GM12878 (cell line): ENCODE measurements at regions not wholly inside any gene's neighbourhood (a gene's known extent, or its start where the extent isn't known, plus 50 kb on each side); places are given as distances from the start of the nearest gene placed in this dataset.

Experiments
- ATAC-seq: fragments of 200-7000 bp; cut with Tn5 transposase; 3 replicates; pipeline ENCODE4 v1.9.1; 2020; ENCODE audit warnings: mild to moderate bottlenecking, moderate library complexity
- BruUV-seq: library from RNA; stranded (reverse); fragments of 400-500 nt; replicated peaks from 2 replicates; lab custom pipeline; 2021; lab: Mats Ljungman, UMichigan
- CTCF ChIA-PET: fragments of 300-600 bp; sonication (Branson Sonifier 250); formaldehyde crosslinking; extraction: SDS; loops from one replicate; lab custom pipeline; 2021; ENCODE audit warnings: inconsistent platforms; lab: Yijun Ruan, JAX
- POLR2A ChIA-PET: fragments of 350-600 bp; formaldehyde crosslinking; extraction: SDS; loops from one replicate; lab custom pipeline; 2021; ENCODE audit warnings: inconsistent platforms; lab: Charles Lee
- RAD21 ChIA-PET: fragments of 300-600 bp; sonication (Branson Sonifier 250); formaldehyde crosslinking; loops from one replicate; lab custom pipeline; 2023; ENCODE audit warnings: antibody characterized with exemption; ENCODE audit not compliant: unreplicated experiment; lab: Charles Lee
- SMC1A ChIA-PET: fragments of 300-600 bp; sonication (Branson Sonifier 250); formaldehyde crosslinking; loops from one replicate; lab custom pipeline; 2023; ENCODE audit not compliant: unreplicated experiment, uncharacterized antibody; lab: Charles Lee
- DNase-seq: peaks from one replicate; pipeline ENCODE4 v3.0.0-alpha.2; 2011; ENCODE audit warnings: low read depth, low spot score
- FAIRE-seq: peaks from 3 replicates; lab custom pipeline; 2011; peaks lifted over from hg19 to GRCh38; lab: Jason Lieb, UNC
- H2AFZ ChIP-seq: 2 replicates; pipeline ENCODE4 v1.6.0; 2011; ENCODE audit warnings: low read depth, low read length, control low read depth; ENCODE audit not compliant: control insufficient read depth
- H3K27ac ChIP-seq: 2 replicates; pipeline ENCODE4 v1.5.1; 2011; ENCODE audit warnings: control low read depth; ENCODE audit not compliant: control insufficient read depth, insufficient read depth
- H3K27me3 ChIP-seq, 2 experiments: replicated peaks in 1 of 2; 2 replicates each; pipeline versions ENCODE4 v1.6.0 to v1.6.1; 2011; ENCODE audit warnings: low read length in 1 of 2; ENCODE audit not compliant: control insufficient read depth in 2 of 2, insufficient read depth in 2 of 2
- H3K36me3 ChIP-seq, 2 experiments: 2 replicates each; pipeline ENCODE4 v1.5.1; 2011; ENCODE audit warnings: low read length in 1 of 2; ENCODE audit not compliant: control insufficient read depth in 2 of 2, insufficient read depth in 2 of 2
- H3K4me1 ChIP-seq: 2 replicates; pipeline ENCODE4 v1.6.1; 2011; ENCODE audit warnings: mild to moderate bottlenecking, low read length, moderate library complexity, mixed read lengths; ENCODE audit not compliant: control insufficient read depth, insufficient read depth
- H3K4me2 ChIP-seq: 2 replicates; pipeline ENCODE4 v1.6.0; 2011; ENCODE audit warnings: control low read depth; ENCODE audit not compliant: control insufficient read depth, insufficient read depth
- H3K4me3 ChIP-seq: fragments of 200-600 bp; sonication (generic); 2 replicates; pipeline ENCODE4 v1.5.1; 2016
- H3K79me2 ChIP-seq: 2 replicates; pipeline ENCODE4 v1.6.0; 2011; ENCODE audit warnings: low read length; ENCODE audit not compliant: control insufficient read depth, insufficient read depth
- H3K9ac ChIP-seq: 2 replicates; pipeline ENCODE4 v1.8.0; 2011; ENCODE audit warnings: low read length, control low read depth, mixed read lengths; ENCODE audit not compliant: control insufficient read depth, insufficient read depth
- H3K9me3 ChIP-seq: replicated peaks from 3 replicates; pipeline ENCODE4 v1.5.1; 2011; ENCODE audit warnings: mild to moderate bottlenecking, low read length; ENCODE audit not compliant: control insufficient read depth, insufficient read depth
- H4K20me1 ChIP-seq: 2 replicates; pipeline ENCODE4 v1.6.0; 2011; ENCODE audit not compliant: control insufficient read depth, insufficient read depth
- ATF3 ChIP-seq: IDR thresholded peaks from 2 replicates; pipeline ENCODE4 v1.6.1; 2011; ENCODE audit warnings: low read depth, mild to moderate bottlenecking, low read length, moderate library complexity, borderline replicate concordance; ENCODE audit errors: extremely low read depth
- CTCF ChIP-seq, 3 experiments: IDR thresholded peaks in 2 of 3; conservative IDR thresholded peaks in 1 of 3; 2 replicates each; pipeline ENCODE4 v1.5.1; 2011; ENCODE audit warnings: low read depth in 3 of 3, low read length in 3 of 3, mild to moderate bottlenecking in 3 of 3, control low read depth in 2 of 3, moderate library complexity in 2 of 3, inconsistent platforms in 1 of 3, mixed read lengths in 1 of 3; ENCODE audit not compliant: control insufficient read depth in 2 of 3, insufficient read depth in 1 of 3; ENCODE audit errors: extremely low read depth in 1 of 3
- GATAD2B ChIP-seq: fragments of 450-650 bp; conservative IDR thresholded peaks from 2 replicates; pipeline ENCODE4 v1.6.1; 2017; ENCODE audit warnings: low read depth, mild to moderate bottlenecking, moderate library complexity
- IKZF2 ChIP-seq, 2 experiments: fragments of 450-650 bp; IDR thresholded peaks; 2 replicates each; pipeline ENCODE4 v1.6.1; 2017; ENCODE audit warnings: mild to moderate bottlenecking in 2 of 2, moderate library complexity in 2 of 2
- JUNB ChIP-seq: IDR thresholded peaks from 2 replicates; pipeline ENCODE4 v1.6.1; 2016; ENCODE audit warnings: antibody characterized with exemption, mild to moderate bottlenecking
- JUND ChIP-seq: IDR thresholded peaks from 2 replicates; pipeline ENCODE4 v1.6.1; 2012; ENCODE audit warnings: low read depth, mild to moderate bottlenecking, low read length, improper control_type of control experiment, moderate library complexity
- KAT2A ChIP-seq: conservative IDR thresholded peaks from 2 replicates; pipeline ENCODE4 v1.6.1; 2011; ENCODE audit warnings: low read depth, low read length; ENCODE audit not compliant: control insufficient read depth
- MTA2 ChIP-seq: fragments of 450-650 bp; IDR thresholded peaks from 2 replicates; pipeline ENCODE4 v1.6.1; 2016; ENCODE audit warnings: low read depth, mild to moderate bottlenecking, moderate library complexity
- MYB ChIP-seq: fragments of 150-350 bp; IDR thresholded peaks from 2 replicates; pipeline ENCODE4 v1.6.1; 2014; ENCODE audit warnings: mild to moderate bottlenecking, low read depth, low read length, borderline replicate concordance
- NBN ChIP-seq: fragments of 450-650 bp; IDR thresholded peaks from 2 replicates; pipeline ENCODE4 v1.6.1; 2016
- NFYB ChIP-seq: IDR thresholded peaks from 2 replicates; pipeline ENCODE4 v1.6.1; 2011; ENCODE audit warnings: low read depth, mild to moderate bottlenecking, low read length, improper control_type of control experiment, moderate library complexity; ENCODE audit not compliant: insufficient read depth
- NRF1 ChIP-seq: conservative IDR thresholded peaks from 2 replicates; pipeline ENCODE4 v1.6.1; 2011; ENCODE audit warnings: mild to moderate bottlenecking, low read depth, low read length, improper control_type of control experiment
- POLR2A ChIP-seq: IDR thresholded peaks from 2 replicates; pipeline ENCODE4 v1.6.1; 2011; ENCODE audit warnings: low read depth, mild to moderate bottlenecking, low read length
- POLR2AphosphoS2 ChIP-seq: IDR thresholded peaks from 2 replicates; pipeline ENCODE4 v1.6.1; 2011; ENCODE audit warnings: low read depth, mild to moderate bottlenecking, low read length, improper control_type of control experiment, moderate library complexity
- RB1 ChIP-seq: fragments of 450-650 bp; formaldehyde crosslinking; IDR thresholded peaks from 2 replicates; pipeline ENCODE4 v1.6.1; 2017; ENCODE audit warnings: mild to moderate bottlenecking, borderline replicate concordance
- RFX5 ChIP-seq: IDR thresholded peaks from 2 replicates; pipeline ENCODE4 v1.6.1; 2011; ENCODE audit warnings: low read depth, low read length, improper control_type of control experiment
- SPI1 ChIP-seq: IDR thresholded peaks from 2 replicates; pipeline ENCODE4 v1.6.1; 2011; ENCODE audit warnings: low read depth, mild to moderate bottlenecking, low read length, moderate library complexity, borderline replicate concordance; ENCODE audit not compliant: insufficient read depth
- SREBF1 ChIP-seq: IDR thresholded peaks from 2 replicates; pipeline ENCODE4 v1.6.1; 2012; ENCODE audit warnings: mild to moderate bottlenecking, low read length
- TCF7 ChIP-seq: IDR thresholded peaks from 2 replicates; pipeline ENCODE4 v1.6.1; 2014; ENCODE audit warnings: antibody characterized with exemption, borderline replicate concordance
- YBX1 ChIP-seq: fragments of 450-650 bp; IDR thresholded peaks from 2 replicates; pipeline ENCODE4 v1.6.1; 2016; ENCODE audit warnings: antibody characterized with exemption
- WGBS: methylation state at CpG from one replicate; pipeline ENCODE4 v1.1.6; 2016; ENCODE audit warnings: low lambda C conversion rate; ENCODE audit not compliant: insufficient replicate concordance, insufficient coverage; ENCODE audit errors: missing lambda C conversion rate; 5-methylcytosine and 5-hydroxymethylcytosine counted together
- in situ Hi-C: fragments of 300-500 bp; cut with MboI; formaldehyde crosslinking; loops from 9 replicates; pipeline ENCODE4 v1.14.3; 2018; ENCODE audit warnings: mixed read lengths
- intact Hi-C: fragments of 100-400 bp; cut with micrococcal nuclease; formaldehyde crosslinking; loops from one replicate; pipeline ENCODE4 v1.14.2; 2022; ENCODE audit not compliant: unreplicated experiment

- TF ChIP-seq RB1 = no peak
Observed at GRCh38 chr2:45257820-45258219, 248.6 kb upstream of the SIX2 start (continued).

GRCh38 chr2:45256867-45257641 is 247.8 kb upstream of the SIX2 start:
- in situ Hi-C loops (no loop called here), intact Hi-C loops (no loop called here)
- no peaks in the 10 kb centered on the region for H3K79me2 ChIP-seq
- H3K4me3 ChIP-seq = no peak overlapping the region
- H3K4me2 ChIP-seq = no peak overlapping the region
- no peaks in the 10 kb centered on the region; a peak in 3 of 4 replicates for H3K27me3 ChIP-seq
- ATAC-seq = no peak
- ChIA-PET SMC1A (no interaction called here), CTCF (no interaction called here), POLR2A (no interaction called here), RAD21 (no interaction called here)
- DNase-seq = no peak
- H3K36me3 ChIP-seq = no peaks in the 10 kb centered on the region
- H3K9ac ChIP-seq = no peak overlapping the region
- H3K4me1 ChIP-seq = no peaks in the 10 kb centered on the region
- H3K9me3 ChIP-seq = no peaks in the 10 kb centered on the region
- no peak for FAIRE-seq
- WGBS = 44% methylated on average over 16 of the region's 16 CpGs
- TF ChIP-seq MTA2 = no peak
- TF ChIP-seq YBX1 = no peak
- TF ChIP-seq CTCF (IDR thresholded peaks at IDR 0.05 in 2 of 3, conservative IDR thresholded peaks at IDR 0.05 in 1 of 3; ENCODE audit: control insufficient read depth in 2 of 3, extremely low read depth in 1 of 3, insufficient read depth in 1 of 3, low read depth in 3 of 3, low read length in 3 of 3) = no peak
- TF ChIP-seq JUND = no peak
- TF ChIP-seq RFX5 = no peak
- no peak for TF ChIP-seq SPI1
- TF ChIP-seq JUNB = no peak
- TF ChIP-seq NFYB = no peak
- TF ChIP-seq IKZF2 (IDR thresholded peaks at IDR 0.05) = no peak
- no peak for TF ChIP-seq MYB
- no peak for TF ChIP-seq POLR2A
- no peak for TF ChIP-seq ATF3
- TF ChIP-seq SREBF1 = no peak
- no peak for TF ChIP-seq GATAD2B
- no peak for TF ChIP-seq TCF7
- no peak for TF ChIP-seq KAT2A
- TF ChIP-seq NBN = no peak
- no peak for TF ChIP-seq POLR2AphosphoS2
- no peak for TF ChIP-seq NRF1
- no peak overlapping the region for H3K27ac ChIP-seq
- no peaks in the 10 kb centered on the region for H4K20me1 ChIP-seq
- H2AFZ ChIP-seq = no peak overlapping the region
- BruUV-seq = no TSS peak
